Ishikawa (cell line): ENCODE measurements at regions not wholly inside any gene's neighbourhood (a gene's known extent, or its start where the extent isn't known, plus 50 kb on each side); places are given as distances from the start of the nearest gene placed in this dataset.
A peak's percentile ranks its signal among the peaks of the same experiment; 100 is the strongest.

Experiments used
- CEBPB ChIP-seq: IDR thresholded peaks from 2 replicates; pipeline ENCODE4 v1.6.1; 2012
- CREB1 ChIP-seq: IDR thresholded peaks from 2 replicates; pipeline ENCODE4 v1.6.1; 2012; ENCODE audit warnings: low read depth
- EGR1 ChIP-seq: IDR thresholded peaks from 2 replicates; pipeline ENCODE4 v1.6.1; 2012
- EP300 ChIP-seq: IDR thresholded peaks from 2 replicates; pipeline ENCODE4 v1.6.1; 2012; ENCODE audit warnings: borderline replicate concordance
- FOXM1 ChIP-seq: IDR thresholded peaks from 2 replicates; pipeline ENCODE4 v1.6.1; 2012; ENCODE audit warnings: low read depth, borderline replicate concordance
- MAX ChIP-seq: IDR thresholded peaks from 2 replicates; pipeline ENCODE4 v1.6.1; 2012
- NFIC ChIP-seq: IDR thresholded peaks from 2 replicates; pipeline ENCODE4 v1.6.1; 2012
- RAD21 ChIP-seq: IDR thresholded peaks from 2 replicates; pipeline ENCODE4 v1.6.1; 2012; ENCODE audit warnings: low read depth
- REST ChIP-seq: IDR thresholded peaks from 2 replicates; pipeline ENCODE4 v1.6.1; 2012; ENCODE audit warnings: low read depth, mild to moderate bottlenecking
- TAF1 ChIP-seq: IDR thresholded peaks from 2 replicates; pipeline ENCODE4 v1.6.1; 2012; ENCODE audit warnings: low read depth, mild to moderate bottlenecking
- TCF12 ChIP-seq: IDR thresholded peaks from 2 replicates; pipeline ENCODE4 v1.6.1; 2012; ENCODE audit warnings: low read depth
- TEAD4 ChIP-seq: IDR thresholded peaks from 2 replicates; pipeline ENCODE4 v1.6.1; 2012
- USF1 ChIP-seq: IDR thresholded peaks from 2 replicates; pipeline ENCODE4 v1.6.1; 2012
- YY1 ChIP-seq: IDR thresholded peaks from 2 replicates; pipeline ENCODE4 v1.6.1; 2012; ENCODE audit warnings: low read depth
- ZBTB7A ChIP-seq: IDR thresholded peaks from 2 replicates; pipeline ENCODE4 v1.6.1; 2012; ENCODE audit warnings: low read depth

GRCh38 chr13:33925563-33925962 is 107.6 kb downstream of the RFC3 start:
- TF ChIP-seq TCF12: no peak
- TF ChIP-seq TAF1: no peak
- TF ChIP-seq USF1: no peak
- TF ChIP-seq YY1: no peak

GRCh38 chr13:33927315-33927714 is 109.4 kb downstream of the RFC3 start:
- no peak for TF ChIP-seq RAD21
- TF ChIP-seq CEBPB: 0 out of 2 replicates have a peak, but pooled peaks have one; percentile 3
- no peak for TF ChIP-seq TEAD4

GRCh38 chr13:33931397-33932311 is 113.7 kb downstream of the RFC3 start:
- no peak for TF ChIP-seq MAX
- TF ChIP-seq RAD21: peak; percentile 78
- no peak for TF ChIP-seq EP300
- TF ChIP-seq TCF12: no peak
- no peak for TF ChIP-seq FOXM1
- TF ChIP-seq TAF1: no peak
- no peak for TF ChIP-seq ZBTB7A

- no peak for TF ChIP-seq MAX
- TF ChIP-seq TCF12: no peak
- no peak for TF ChIP-seq EGR1
- TF ChIP-seq TEAD4: no peak
- no peak for TF ChIP-seq NFIC
- no peak for TF ChIP-seq FOXM1
- TF ChIP-seq EP300: no peak
Measured at GRCh38 chr13:33932769-33933406, 114.9 kb downstream of the RFC3 start.

GRCh38 chr13:33933810-33934209 is 115.9 kb downstream of the RFC3 start:
- TF ChIP-seq YY1 (no peak), FOXM1 (no peak), RAD21 (no peak), EP300 (no peak), TCF12 (no peak), CREB1 (no peak)

- no peak for TF ChIP-seq RAD21
- no peak for TF ChIP-seq FOXM1
- no peak for TF ChIP-seq USF1
- TF ChIP-seq EP300: no peak
- TF ChIP-seq EGR1: no peak
- TF ChIP-seq MAX: no peak
- TF ChIP-seq TCF12: no peak
- TF ChIP-seq TAF1: no peak
- no peak for TF ChIP-seq YY1
- TF ChIP-seq CEBPB: no peak
- no peak for TF ChIP-seq REST
- no peak for TF ChIP-seq ZBTB7A
- TF ChIP-seq CREB1: no peak
Measured at GRCh38 chr13:33934343-33934742, 116.4 kb downstream of the RFC3 start.

GRCh38 chr13:33934951-33935371 is 117.0 kb downstream of the RFC3 start:
- no peak for TF ChIP-seq TAF1
- no peak for TF ChIP-seq RAD21
- no peak for TF ChIP-seq EP300
- no peak for TF ChIP-seq EGR1
- TF ChIP-seq NFIC: no peak
- TF ChIP-seq CREB1: no peak
- TF ChIP-seq YY1: no peak
- TF ChIP-seq TCF12: no peak
- no peak for TF ChIP-seq TEAD4
- TF ChIP-seq ZBTB7A: no peak
- TF ChIP-seq CEBPB: no peak
- no peak for TF ChIP-seq MAX
- TF ChIP-seq USF1: no peak
- TF ChIP-seq REST: no peak
- TF ChIP-seq FOXM1: no peak
